Ishikawa (cell line): ENCODE measurements at regions not wholly inside any gene's neighbourhood (a gene's known extent, or its start where the extent isn't known, plus 50 kb on each side); places are given as distances from the start of the nearest gene placed in this dataset.

Source experiments
- CEBPB ChIP-seq: IDR thresholded peaks from 2 replicates; pipeline ENCODE4 v1.6.1; 2012
- CREB1 ChIP-seq: IDR thresholded peaks from 2 replicates; pipeline ENCODE4 v1.6.1; 2012; ENCODE audit warnings: low read depth
- EGR1 ChIP-seq: IDR thresholded peaks from 2 replicates; pipeline ENCODE4 v1.6.1; 2012
- EP300 ChIP-seq: IDR thresholded peaks from 2 replicates; pipeline ENCODE4 v1.6.1; 2012; ENCODE audit warnings: borderline replicate concordance
- FOXM1 ChIP-seq: IDR thresholded peaks from 2 replicates; pipeline ENCODE4 v1.6.1; 2012; ENCODE audit warnings: low read depth, borderline replicate concordance
- MAX ChIP-seq: IDR thresholded peaks from 2 replicates; pipeline ENCODE4 v1.6.1; 2012
- NFIC ChIP-seq: IDR thresholded peaks from 2 replicates; pipeline ENCODE4 v1.6.1; 2012
- RAD21 ChIP-seq: IDR thresholded peaks from 2 replicates; pipeline ENCODE4 v1.6.1; 2012; ENCODE audit warnings: low read depth
- REST ChIP-seq: IDR thresholded peaks from 2 replicates; pipeline ENCODE4 v1.6.1; 2012; ENCODE audit warnings: low read depth, mild to moderate bottlenecking
- TAF1 ChIP-seq: IDR thresholded peaks from 2 replicates; pipeline ENCODE4 v1.6.1; 2012; ENCODE audit warnings: low read depth, mild to moderate bottlenecking
- TCF12 ChIP-seq: IDR thresholded peaks from 2 replicates; pipeline ENCODE4 v1.6.1; 2012; ENCODE audit warnings: low read depth
- TEAD4 ChIP-seq: IDR thresholded peaks from 2 replicates; pipeline ENCODE4 v1.6.1; 2012
- YY1 ChIP-seq: IDR thresholded peaks from 2 replicates; pipeline ENCODE4 v1.6.1; 2012; ENCODE audit warnings: low read depth
- ZBTB7A ChIP-seq: IDR thresholded peaks from 2 replicates; pipeline ENCODE4 v1.6.1; 2012; ENCODE audit warnings: low read depth
- TF ChIP-seq, protein P1 (sequence below): IDR thresholded peaks from 2 replicates; pipeline ENCODE4 v1.6.1; 2012

DNA sequence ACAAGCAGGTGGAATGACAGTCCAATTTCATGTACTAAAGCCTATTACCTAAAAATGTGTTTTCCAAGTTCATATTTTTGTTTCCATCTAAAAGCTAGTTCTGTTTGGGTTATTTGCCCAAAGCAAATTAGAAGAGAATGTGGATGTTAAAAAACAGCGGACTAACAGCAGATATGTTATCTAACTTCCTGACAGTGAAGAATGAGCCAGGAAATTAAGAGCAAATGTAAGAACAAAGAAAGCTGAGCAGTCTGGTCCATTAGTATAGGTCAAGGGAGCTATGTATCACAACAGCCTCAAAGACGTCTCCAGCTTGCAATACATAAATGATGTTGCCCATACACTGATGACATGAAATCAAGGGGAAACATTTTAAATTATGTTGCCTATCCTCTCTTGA is 145.5 kb upstream of the PLD5 start:
- TF ChIP-seq FOXM1, result no peak
- no peak for TF ChIP-seq EGR1
- TF ChIP-seq, protein P1, sequence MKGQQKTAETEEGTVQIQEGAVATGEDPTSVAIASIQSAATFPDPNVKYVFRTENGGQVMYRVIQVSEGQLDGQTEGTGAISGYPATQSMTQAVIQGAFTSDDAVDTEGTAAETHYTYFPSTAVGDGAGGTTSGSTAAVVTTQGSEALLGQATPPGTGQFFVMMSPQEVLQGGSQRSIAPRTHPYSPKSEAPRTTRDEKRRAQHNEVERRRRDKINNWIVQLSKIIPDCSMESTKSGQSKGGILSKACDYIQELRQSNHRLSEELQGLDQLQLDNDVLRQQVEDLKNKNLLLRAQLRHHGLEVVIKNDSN, result no peak
- no peak for TF ChIP-seq CREB1
- no peak for TF ChIP-seq CEBPB
- TF ChIP-seq RAD21, result no peak
- TF ChIP-seq EP300, result no peak
- no peak for TF ChIP-seq TAF1
- no peak for TF ChIP-seq YY1

- no peak for TF ChIP-seq EP300
- TF ChIP-seq YY1, result no peak
- TF ChIP-seq NFIC, result no peak
- no peak for TF ChIP-seq TAF1
- TF ChIP-seq MAX, result no peak
- TF ChIP-seq ZBTB7A, result no peak
- no peak for TF ChIP-seq CREB1
Observed at GRCh38 chr1:242662886-242663285, 138.4 kb upstream of the PLD5 start.

DNA sequence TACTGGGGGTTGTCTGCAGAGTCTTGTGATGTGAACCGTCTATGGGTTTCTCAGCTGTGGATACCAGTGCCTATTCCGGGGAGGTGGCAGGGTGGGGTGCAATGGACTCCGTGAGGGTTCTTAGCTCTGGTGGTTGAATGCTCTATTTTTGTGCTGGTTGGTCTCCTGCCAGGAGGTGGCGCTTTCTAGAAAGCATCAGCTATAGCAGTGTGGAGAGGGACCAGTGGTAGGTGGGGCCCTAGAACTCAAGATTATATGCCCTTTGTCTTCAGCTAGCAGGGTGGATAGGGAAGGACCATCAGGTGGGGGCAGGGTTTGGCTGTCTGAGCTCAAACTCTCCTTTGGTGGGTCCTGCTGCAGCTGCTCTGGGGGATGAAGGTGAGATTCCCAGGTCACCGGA is 127.3 kb upstream of the PLD5 start:
- peak; percentile 27; the same call in 1 of the 2 replicates for TF ChIP-seq RAD21
- TF ChIP-seq EP300, result no peak
- no peak for TF ChIP-seq YY1

GRCh38 chr1:242641461-242641860 is 117.0 kb upstream of the PLD5 start:
- TF ChIP-seq ZBTB7A, result no peak
- no peak for TF ChIP-seq EGR1
- TF ChIP-seq TAF1, result no peak
- no peak for TF ChIP-seq CEBPB
- TF ChIP-seq NFIC, result no peak
- TF ChIP-seq FOXM1, result no peak
- no peak for TF ChIP-seq MAX
- no peak for TF ChIP-seq EP300
- no peak for TF ChIP-seq YY1
- TF ChIP-seq TCF12, result no peak
- TF ChIP-seq TEAD4, result no peak
- TF ChIP-seq REST, result no peak
- TF ChIP-seq CREB1, result no peak

DNA sequence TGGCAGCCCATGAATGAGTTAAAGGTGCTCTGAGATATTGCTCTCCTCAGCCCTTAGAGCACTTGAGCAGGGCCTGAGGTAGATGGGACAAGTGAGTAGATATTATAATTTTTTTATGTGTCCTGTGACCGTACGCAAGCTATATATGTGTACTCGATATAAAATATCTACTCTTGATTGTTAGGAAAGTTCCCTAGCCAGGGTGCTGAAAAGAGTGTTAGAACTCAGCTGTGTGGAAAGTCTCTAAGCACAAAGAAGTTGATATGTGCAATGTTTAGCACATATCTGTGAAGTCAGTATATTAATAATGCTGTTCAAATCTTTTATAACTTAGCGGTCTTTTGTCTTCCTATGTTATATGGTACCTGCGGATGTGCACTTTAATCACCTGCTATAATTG is 114.6 kb upstream of the PLD5 start:
- TF ChIP-seq CEBPB (no peak), REST (peak; percentile 64)

GRCh38 chr1:242634732-242635131 is 110.2 kb upstream of the PLD5 start:
- TF ChIP-seq FOXM1, result no peak
- TF ChIP-seq CEBPB, result no peak
- TF ChIP-seq YY1, result no peak
- no peak for TF ChIP-seq TAF1

DNA sequence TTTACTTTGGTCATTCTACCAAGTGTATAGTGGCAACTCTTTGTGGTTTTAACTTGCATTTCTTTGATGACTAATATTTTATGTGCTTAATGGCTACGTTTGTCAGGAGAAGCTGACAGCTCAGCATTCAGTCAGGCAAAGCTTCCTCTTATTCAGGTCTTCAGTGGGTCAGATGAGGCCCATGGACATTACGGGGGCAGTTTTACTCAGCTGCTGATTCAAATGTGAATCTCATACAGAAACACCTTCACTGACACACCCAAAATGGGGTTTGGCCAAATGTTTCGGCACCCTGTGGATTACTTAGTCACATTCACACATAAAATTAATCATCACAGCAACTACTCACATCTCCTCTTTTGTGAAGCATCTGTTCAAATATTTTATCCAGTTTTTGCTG is 104.9 kb upstream of the PLD5 start:
- TF ChIP-seq ZBTB7A (no peak), EP300 (no peak)

- TF ChIP-seq TAF1 (no peak), NFIC (no peak), RAD21 (no peak), MAX (no peak), REST (no peak), ZBTB7A (no peak), CREB1 (no peak), FOXM1 (no peak), EGR1 (no peak), TEAD4 (no peak), EP300 (no peak), YY1 (no peak), TCF12 (no peak), CEBPB (no peak)
- TF ChIP-seq, protein P1, result no peak
Observed at GRCh38 chr1:242623756-242624155, 99.3 kb upstream of the PLD5 start.
